PC-9 (cell line): ENCODE measurements at regions not wholly inside any gene's neighbourhood (a gene's known extent, or its start where the extent isn't known, plus 50 kb on each side); places are given as distances from the start of the nearest gene placed in this dataset.

Experiments
- BruUV-seq: library from RNA; stranded (reverse); fragments of 400-500 nt; replicated peaks from 2 replicates; lab custom pipeline; 2021; lab: Mats Ljungman, UMichigan
- CTCF ChIA-PET: fragments of 300-600 bp; sonication (Branson Sonifier 250); formaldehyde crosslinking; loops from one replicate; lab custom pipeline; 2022; ENCODE audit warnings: antibody characterized with exemption; lab: Charles Lee
- POLR2A ChIA-PET: fragments of 300-600 bp; sonication (Branson Sonifier 250); formaldehyde crosslinking; loops from one replicate; lab custom pipeline; 2022; ENCODE audit warnings: antibody characterized with exemption; ENCODE audit not compliant: unreplicated experiment; lab: Charles Lee
- DNase-seq, 2 experiments: peaks; one replicate each; pipeline versions ENCODE4 v3.0.0 to v3.0.0-alpha.2; 2015 to 2022; ENCODE audit warnings: mixed read lengths in 1 of 2
- H2AFZ ChIP-seq: fragments of 200-600 bp; sonication (generic); 2 replicates; pipeline ENCODE4 v1.8.1; 2017; ENCODE audit warnings: antibody characterized with exemption
- H3F3A ChIP-seq: fragments of 200-600 bp; sonication (generic); 2 replicates; pipeline ENCODE4 v1.8.1; 2017; ENCODE audit warnings: antibody characterized with exemption, mild to moderate bottlenecking, low read depth; ENCODE audit not compliant: insufficient read depth
- H3K27ac ChIP-seq: fragments of 200-600 bp; sonication (generic); 2 replicates; pipeline ENCODE4 v1.6.1; 2016; ENCODE audit warnings: mixed run types
- H3K27me3 ChIP-seq: fragments of 200-600 bp; sonication (generic); 2 replicates; pipeline ENCODE4 v1.6.1; 2016; ENCODE audit warnings: low read depth, mixed run types; ENCODE audit not compliant: insufficient read depth
- H3K36me3 ChIP-seq: fragments of 200-600 bp; sonication (generic); 2 replicates; pipeline ENCODE4 v1.6.1; 2016; ENCODE audit warnings: low read depth, mixed run types
- H3K4me1 ChIP-seq: fragments of 200-600 bp; sonication (generic); replicated peaks from 2 replicates; pipeline ENCODE4 v1.6.1; 2016; ENCODE audit warnings: mixed run types; ENCODE audit not compliant: insufficient read depth
- H3K4me2 ChIP-seq: fragments of 200-600 bp; sonication (generic); 2 replicates; pipeline ENCODE4 v1.6.1; 2017; ENCODE audit warnings: mixed run types
- H3K4me3 ChIP-seq: fragments of 200-600 bp; sonication (generic); 2 replicates; pipeline ENCODE4 v1.6.1; 2016; ENCODE audit warnings: mixed run types
- H3K79me2 ChIP-seq: fragments of 200-600 bp; sonication (generic); 2 replicates; pipeline ENCODE4 v1.6.1; 2017; ENCODE audit warnings: low read depth, mixed run types
- H3K9me2 ChIP-seq: fragments of 200-600 bp; sonication (generic); 2 replicates; pipeline ENCODE4 v1.8.1; 2017; ENCODE audit warnings: mild to moderate bottlenecking; ENCODE audit not compliant: insufficient read depth
- H3K9me3 ChIP-seq: fragments of 200-600 bp; sonication (generic); 2 replicates; pipeline ENCODE4 v1.8.1; 2016; ENCODE audit warnings: low read depth; ENCODE audit not compliant: insufficient read depth
- H4K20me1 ChIP-seq: fragments of 200-600 bp; sonication (generic); 2 replicates; pipeline ENCODE4 v1.8.1; 2017; ENCODE audit not compliant: insufficient read depth
- EZH2 ChIP-seq: fragments of 200-600 bp; sonication (generic); IDR thresholded peaks from 2 replicates; pipeline ENCODE4 v1.8.0; 2017; ENCODE audit warnings: antibody characterized with exemption, low read depth
- intact Hi-C: fragments of 100-400 bp; cut with micrococcal nuclease; formaldehyde crosslinking; loops from one replicate; pipeline ENCODE4 v1.10.0; 2022; ENCODE audit not compliant: unreplicated experiment
- TF ChIP-seq, protein P1 (sequence below): fragments of 200-600 bp; sonication (generic); conservative IDR thresholded peaks from 2 replicates; pipeline ENCODE4 v1.6.1; 2017; ENCODE audit warnings: mixed run types, antibody characterized with exemption, mild to moderate bottlenecking, moderate library complexity

DNA sequence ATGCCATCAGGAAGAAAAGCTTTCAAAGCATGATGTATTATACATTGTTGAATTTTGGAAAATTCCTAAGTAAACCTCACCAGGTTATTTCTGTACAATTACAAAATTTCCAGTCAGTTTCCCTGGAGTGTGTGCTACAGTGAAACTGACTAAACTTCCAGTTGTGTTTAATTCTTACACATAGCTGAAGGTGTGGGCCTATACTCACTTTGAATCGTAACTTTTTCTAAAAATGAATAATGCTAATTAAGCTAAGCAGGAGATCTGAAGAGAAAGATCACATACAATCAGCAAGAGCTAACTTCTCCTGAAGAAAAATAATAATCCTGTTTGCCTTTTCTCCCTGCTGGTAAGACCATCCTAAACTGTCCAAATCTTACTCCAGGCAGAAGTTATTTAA lies 537.2 kb upstream of the PBX1 start:
- ChIA-PET CTCF (no interaction called here), POLR2A (no interaction called here)
- Histone ChIP-seq H3K27me3 (no peaks in the 10 kb centered on the region), H3K9me2 (no peaks in the 10 kb centered on the region), H4K20me1 (no peaks in the 10 kb centered on the region), H3K4me3 (no peak overlapping the region), H2AFZ (no peak overlapping the region), H3K4me2 (no peak overlapping the region), H3K36me3 (no peaks in the 10 kb centered on the region), H3K9me3 (no peaks in the 10 kb centered on the region), H3K79me2 (no peaks in the 10 kb centered on the region), H3K4me1 (no peaks in the 10 kb centered on the region), H3K27ac (no peak overlapping the region), H3F3A (no peaks in the 10 kb centered on the region)
- no TSS peak for BruUV-seq
- intact Hi-C loops, result no loop called here
- TF ChIP-seq, protein P1, sequence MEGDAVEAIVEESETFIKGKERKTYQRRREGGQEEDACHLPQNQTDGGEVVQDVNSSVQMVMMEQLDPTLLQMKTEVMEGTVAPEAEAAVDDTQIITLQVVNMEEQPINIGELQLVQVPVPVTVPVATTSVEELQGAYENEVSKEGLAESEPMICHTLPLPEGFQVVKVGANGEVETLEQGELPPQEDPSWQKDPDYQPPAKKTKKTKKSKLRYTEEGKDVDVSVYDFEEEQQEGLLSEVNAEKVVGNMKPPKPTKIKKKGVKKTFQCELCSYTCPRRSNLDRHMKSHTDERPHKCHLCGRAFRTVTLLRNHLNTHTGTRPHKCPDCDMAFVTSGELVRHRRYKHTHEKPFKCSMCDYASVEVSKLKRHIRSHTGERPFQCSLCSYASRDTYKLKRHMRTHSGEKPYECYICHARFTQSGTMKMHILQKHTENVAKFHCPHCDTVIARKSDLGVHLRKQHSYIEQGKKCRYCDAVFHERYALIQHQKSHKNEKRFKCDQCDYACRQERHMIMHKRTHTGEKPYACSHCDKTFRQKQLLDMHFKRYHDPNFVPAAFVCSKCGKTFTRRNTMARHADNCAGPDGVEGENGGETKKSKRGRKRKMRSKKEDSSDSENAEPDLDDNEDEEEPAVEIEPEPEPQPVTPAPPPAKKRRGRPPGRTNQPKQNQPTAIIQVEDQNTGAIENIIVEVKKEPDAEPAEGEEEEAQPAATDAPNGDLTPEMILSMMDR, result no peak
- TF ChIP-seq EZH2, result no peak
- no peak for DNase-seq

GRCh38 chr1:164033782-164034181 lies 525.2 kb upstream of the PBX1 start:
- ChIA-PET CTCF (no interaction called here), POLR2A (no interaction called here)
- no peak overlapping the region for H2AFZ ChIP-seq
- no peaks in the 10 kb centered on the region for H3K36me3 ChIP-seq
- no peak for TF ChIP-seq EZH2
- TF ChIP-seq, protein P1, result no peak
- H3F3A ChIP-seq, result no peaks in the 10 kb centered on the region
- no TSS peak for BruUV-seq
- H3K4me2 ChIP-seq, result no peak overlapping the region
- H3K4me1 ChIP-seq, result no peaks in the 10 kb centered on the region
- H3K9me3 ChIP-seq, result peaks cover 7% of the 10 kb centered on the region; the same call in 1 of the 2 replicates
- H3K27ac ChIP-seq, result no peak overlapping the region
- no peaks in the 10 kb centered on the region; the same call in 1 of the 2 replicates for H4K20me1 ChIP-seq
- intact Hi-C loops, result no loop called here
- H3K27me3 ChIP-seq, result no peaks in the 10 kb centered on the region
- no peak for DNase-seq
- peaks cover 3% of the 10 kb centered on the region; the same call in 1 of the 2 replicates for H3K9me2 ChIP-seq
- H3K79me2 ChIP-seq, result no peaks in the 10 kb centered on the region
- no peak overlapping the region for H3K4me3 ChIP-seq

GRCh38 chr1:164040754-164041153 lies 518.2 kb upstream of the PBX1 start:
- H3K79me2 ChIP-seq, result no peaks in the 10 kb centered on the region
- H3K36me3 ChIP-seq, result no peaks in the 10 kb centered on the region
- no peak overlapping the region for H3K4me3 ChIP-seq
- no peaks in the 10 kb centered on the region for H3K27me3 ChIP-seq
- intact Hi-C loops, result no loop called here
- H3K4me1 ChIP-seq, result no peaks in the 10 kb centered on the region
- ChIA-PET POLR2A (no interaction called here), CTCF (no interaction called here)
- BruUV-seq, result no TSS peak
- H4K20me1 ChIP-seq, result no peaks in the 10 kb centered on the region
- no peak overlapping the region for H2AFZ ChIP-seq
- TF ChIP-seq, protein P1, result no peak
- no peak for TF ChIP-seq EZH2
- no peaks in the 10 kb centered on the region for H3K9me2 ChIP-seq
- no peak for DNase-seq
- no peak overlapping the region for H3K4me2 ChIP-seq
- no peak overlapping the region for H3K27ac ChIP-seq
- H3K9me3 ChIP-seq, result no peaks in the 10 kb centered on the region; the same call in 1 of the 2 replicates
- H3F3A ChIP-seq, result no peaks in the 10 kb centered on the region
